ENCODE measurements at regions not wholly inside any gene's neighbourhood (a gene's known extent, or its start where the extent isn't known, plus 50 kb on each side); places are given as distances from the start of the nearest gene placed in this dataset.
"Not testable (repeated sequence)": the region's sequence is repeated elsewhere in the genome, so short reads cannot be mapped to it uniquely, and the experiment has no call there.

- FAIRE-seq: not testable (repeated sequence)
Observed at GRCh38 chr12:54799966-54800365, 54.4 kb upstream of the MUCL1 start.

- no peak for FAIRE-seq
Observed at GRCh38 chr12:54798651-54799050, 55.7 kb upstream of the MUCL1 start.

GRCh38 chr12:54796991-54797390, 57.3 kb upstream of the MUCL1 start:
- FAIRE-seq: no peak

GRCh38 chr12:54795644-54796043, 58.7 kb upstream of the MUCL1 start:
- FAIRE-seq: no peak

GRCh38 chr12:54786081-54786480, 68.2 kb upstream of the MUCL1 start:
- FAIRE-seq: no peak

GRCh38 chr12:54784115-54784514, 70.2 kb upstream of the MUCL1 start:
- no peak for FAIRE-seq

GRCh38 chr12:54777031-54777430, 77.3 kb upstream of the MUCL1 start:
- FAIRE-seq: not testable (repeated sequence)

- FAIRE-seq: no peak
Observed at GRCh38 chr12:54773593-54773992, 80.7 kb upstream of the MUCL1 start.

GRCh38 chr12:54765652-54766051, 88.7 kb upstream of the MUCL1 start:
- no peak for FAIRE-seq

GRCh38 chr12:54762390-54762789, 91.9 kb upstream of the MUCL1 start:
- no peak for FAIRE-seq

- no peak for FAIRE-seq
Observed at GRCh38 chr12:54759751-54760150, 94.6 kb upstream of the MUCL1 start.

GRCh38 chr12:54751493-54751892, 102.8 kb upstream of the MUCL1 start:
- FAIRE-seq: no peak

GRCh38 chr12:54749191-54749818, 101.1 kb upstream of the DCD start:
- FAIRE-seq: peak; percentile 51

- FAIRE-seq: no peak
Observed at GRCh38 chr12:54744590-54744989, 96.4 kb upstream of the DCD start.

GRCh38 chr12:54740882-54741281, 92.7 kb upstream of the DCD start:
- no peak for FAIRE-seq

GRCh38 chr12:54736549-54736948, 88.4 kb upstream of the DCD start:
- FAIRE-seq: no peak

GRCh38 chr12:54734196-54734950, 86.2 kb upstream of the DCD start:
- no peak for FAIRE-seq

GRCh38 chr12:54725233-54725843, 77.2 kb upstream of the DCD start:
- no peak for FAIRE-seq

- no peak for FAIRE-seq
Observed at GRCh38 chr12:54723379-54724256, 75.5 kb upstream of the DCD start.

- no peak for FAIRE-seq
Observed at GRCh38 chr12:54721312-54721711, 73.1 kb upstream of the DCD start.

GRCh38 chr12:54719691-54720090, 71.5 kb upstream of the DCD start:
- no peak for FAIRE-seq

GRCh38 chr12:54716261-54716660, 68.1 kb upstream of the DCD start:
- FAIRE-seq: no peak

- FAIRE-seq: not testable (repeated sequence)
Observed at GRCh38 chr12:54713876-54714275, 65.7 kb upstream of the DCD start.
